HG03575 (cell line): ENCODE measurements at regions not wholly inside any gene's neighbourhood (a gene's known extent, or its start where the extent isn't known, plus 50 kb on each side); places are given as distances from the start of the nearest gene placed in this dataset.
"Not testable (repeated sequence)": the region's sequence is repeated elsewhere in the genome, so short reads cannot be mapped to it uniquely, and the experiment has no call there.

Experiments used
- ATAC-seq: cut with Tn5 transposase; IDR thresholded peaks from one replicate; pipeline ENCODE4 v1.9.1; 2021; ENCODE audit not compliant: unreplicated experiment, insufficient number of reproducible peaks, low FRiP score; ENCODE audit errors: extremely low read depth

DNA sequence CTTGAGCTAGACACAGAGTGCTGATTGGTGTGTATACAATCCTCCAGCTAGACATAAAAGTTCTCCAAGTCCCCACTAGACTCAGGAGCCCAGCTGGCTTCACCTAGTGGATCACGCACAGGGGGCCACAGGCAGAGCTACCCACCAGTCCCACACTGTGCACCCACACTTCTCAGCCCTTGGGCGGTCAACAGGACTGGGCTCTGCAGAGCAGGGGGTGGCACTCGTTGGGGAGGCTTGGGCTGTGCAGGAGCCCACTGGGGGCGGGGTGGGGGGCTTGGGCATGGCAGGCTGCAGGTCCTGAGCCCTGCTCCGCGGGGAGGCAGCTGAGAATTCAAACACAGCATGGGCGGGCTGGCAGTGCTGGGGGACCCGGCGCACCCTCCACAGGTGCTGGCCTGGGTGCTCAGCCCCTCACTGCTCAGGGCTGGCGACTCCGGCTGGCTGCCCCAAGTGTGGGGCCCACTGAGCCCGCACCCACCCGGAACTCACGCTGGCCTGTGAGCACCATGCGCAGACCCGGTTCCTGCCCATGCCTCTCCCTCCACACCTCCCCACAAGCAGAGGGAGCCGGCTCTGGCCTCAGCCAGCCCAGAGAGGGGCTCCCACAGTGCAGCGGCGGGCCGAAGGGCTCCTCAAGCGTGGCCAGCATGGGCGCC is 873.8 kb downstream of the PCDH17 start:
- ATAC-seq, result not testable (repeated sequence)

DNA sequence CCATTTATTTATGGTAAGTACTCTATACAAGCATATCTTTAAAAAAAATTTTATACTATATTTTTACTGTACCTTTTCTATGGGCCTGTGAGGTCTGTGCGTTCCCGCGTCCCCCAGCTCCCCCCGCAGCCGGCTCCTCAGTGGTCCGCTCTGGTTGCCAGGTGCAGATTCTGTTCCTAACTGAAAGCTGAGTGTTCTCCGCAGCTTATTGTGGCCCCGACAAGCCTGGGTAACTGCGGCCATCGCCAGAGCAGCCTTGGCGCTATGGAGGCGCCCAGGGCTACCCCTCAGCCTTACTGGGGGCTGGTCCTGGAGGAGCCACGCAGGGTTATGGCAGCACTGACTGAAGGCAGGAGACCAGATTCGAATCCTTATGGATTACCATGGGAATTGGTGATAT is 896.8 kb downstream of the PCDH17 start:
- no peak for ATAC-seq

DNA sequence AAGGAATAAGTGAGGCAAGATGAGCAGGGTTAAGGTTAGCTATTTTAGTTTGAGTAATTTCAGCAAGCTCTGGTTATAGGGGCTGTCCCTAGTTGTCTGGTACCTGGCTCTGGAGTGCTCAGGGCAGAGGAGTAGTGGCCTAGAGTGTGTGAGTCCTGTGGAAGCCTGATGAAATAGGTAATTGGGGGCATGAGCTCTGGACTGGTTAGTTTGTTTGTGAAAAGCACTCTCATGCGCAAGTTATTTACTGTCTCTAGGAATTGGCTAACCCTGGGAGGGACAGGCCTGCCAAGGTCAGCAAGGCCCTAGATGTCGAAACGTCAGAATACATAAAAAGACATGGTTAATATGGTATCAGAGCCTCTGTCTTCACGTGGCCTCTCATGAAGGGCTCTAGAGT is 900.1 kb downstream of the PCDH17 start:
- ATAC-seq, result no peak

DNA sequence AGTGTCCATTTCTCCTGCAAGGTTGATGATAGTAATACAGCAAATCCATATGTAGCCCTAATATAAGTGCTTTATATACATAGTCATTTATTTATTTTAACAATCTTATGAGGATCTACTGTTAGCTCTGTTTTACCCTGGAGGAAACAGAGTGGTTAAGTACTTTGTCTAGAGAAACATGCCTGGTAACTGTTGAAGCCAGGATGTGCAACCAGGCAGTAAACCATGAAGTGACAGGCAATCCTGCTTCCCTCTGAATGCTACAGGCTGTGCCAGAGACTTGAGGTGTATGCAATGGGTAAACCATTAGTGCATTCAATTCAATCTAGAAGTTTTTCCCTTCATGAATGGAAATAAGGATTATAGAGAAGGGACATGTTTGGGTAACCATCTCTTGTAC is 911.0 kb downstream of the PCDH17 start:
- ATAC-seq, result no peak

DNA sequence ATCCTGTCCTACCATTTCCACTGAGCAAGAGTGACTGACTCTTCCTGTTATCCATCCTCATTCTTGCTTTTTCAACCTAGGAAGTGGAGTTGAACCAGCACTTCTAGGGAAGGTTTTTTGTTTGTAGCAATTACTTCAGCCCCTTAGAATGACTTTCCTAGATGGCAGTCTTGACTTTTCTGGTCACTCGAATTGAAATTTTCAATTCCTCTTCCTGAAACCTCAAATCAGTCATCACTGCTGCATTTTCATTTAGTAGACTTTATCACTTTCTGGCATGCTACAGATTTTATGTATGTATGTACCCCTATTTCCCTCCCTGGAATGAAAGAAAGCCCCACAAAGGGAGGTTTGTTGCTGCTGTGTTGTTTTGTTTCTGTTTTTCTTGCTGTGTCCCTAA is 915.9 kb downstream of the PCDH17 start:
- ATAC-seq, result no peak

DNA sequence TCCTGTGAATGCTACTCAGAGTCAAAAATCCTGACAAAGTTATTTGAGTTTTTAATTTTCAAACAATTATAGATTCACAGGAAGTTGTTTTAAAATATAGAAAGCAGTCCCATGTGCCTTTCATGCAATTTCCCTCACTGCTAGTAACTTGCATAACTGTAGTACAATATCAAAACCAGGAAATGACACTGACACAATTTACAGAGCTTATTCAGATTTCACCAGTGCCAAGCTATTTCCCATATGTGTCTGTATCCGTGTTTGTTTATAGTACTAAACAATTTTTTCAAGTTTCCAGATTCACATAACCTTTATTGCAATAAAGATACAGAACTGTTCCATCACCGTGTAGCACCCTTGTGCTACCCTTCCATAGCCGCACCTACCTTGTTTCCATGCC is 934.6 kb downstream of the PCDH17 start:
- no peak for ATAC-seq

DNA sequence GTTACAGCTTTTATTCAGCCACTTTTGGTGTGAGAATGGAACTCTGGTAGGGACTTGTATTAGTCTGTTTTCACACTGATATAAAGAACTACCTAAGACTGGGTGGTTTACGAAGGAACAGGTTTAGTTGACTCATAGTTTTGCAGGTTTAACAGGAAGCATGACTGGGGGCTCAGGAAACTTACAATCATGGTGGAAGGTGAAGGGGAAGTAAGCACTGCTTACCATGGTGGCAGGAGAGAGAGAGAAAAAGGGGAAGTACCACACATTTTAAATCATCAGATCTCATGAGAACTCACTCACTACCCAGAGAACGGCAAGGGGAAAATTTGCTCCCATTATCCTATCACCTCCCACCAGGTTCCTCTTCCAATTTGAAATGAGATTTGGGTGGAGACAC is 942.2 kb downstream of the PCDH17 start:
- ATAC-seq, result no peak

DNA sequence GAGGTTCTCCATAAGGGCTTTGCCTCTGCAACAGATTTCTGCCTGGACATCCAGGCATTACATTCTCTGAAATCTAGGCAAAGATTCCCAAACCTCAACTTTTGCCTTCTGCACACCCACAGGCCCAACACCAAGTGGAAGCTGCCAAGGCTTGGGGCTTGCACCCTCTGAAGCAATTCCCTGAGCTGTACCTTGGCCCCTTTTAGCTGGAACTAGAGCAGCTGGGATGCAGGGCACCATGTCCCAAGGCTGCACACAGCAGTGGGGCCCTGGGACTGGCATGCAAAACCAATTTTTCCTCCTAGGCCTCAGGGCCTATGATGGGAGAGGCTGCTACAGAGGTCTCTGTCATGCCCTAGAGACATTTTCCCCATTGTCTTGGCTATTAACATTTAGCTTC is 943.2 kb downstream of the PCDH17 start:
- ATAC-seq, result no peak

DNA sequence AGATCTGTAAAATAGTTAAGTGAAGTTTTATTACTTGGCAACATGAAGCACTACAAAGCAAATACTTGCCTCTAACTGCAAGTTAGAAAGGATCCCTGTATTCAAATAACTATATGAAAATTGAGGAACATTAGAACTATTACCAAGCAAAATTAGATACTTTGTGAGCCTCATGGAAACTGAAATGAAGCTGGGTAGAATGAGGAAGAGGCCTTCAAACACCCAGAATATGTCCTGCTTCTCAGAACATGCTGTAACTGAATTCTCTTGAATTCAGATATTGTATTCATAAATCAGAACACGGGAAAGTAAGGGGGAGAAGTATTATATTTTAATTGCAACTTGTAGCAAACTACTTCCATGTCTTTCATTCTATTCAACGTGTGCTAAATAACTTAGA is 947.9 kb downstream of the PCDH17 start:
- ATAC-seq, result no peak

DNA sequence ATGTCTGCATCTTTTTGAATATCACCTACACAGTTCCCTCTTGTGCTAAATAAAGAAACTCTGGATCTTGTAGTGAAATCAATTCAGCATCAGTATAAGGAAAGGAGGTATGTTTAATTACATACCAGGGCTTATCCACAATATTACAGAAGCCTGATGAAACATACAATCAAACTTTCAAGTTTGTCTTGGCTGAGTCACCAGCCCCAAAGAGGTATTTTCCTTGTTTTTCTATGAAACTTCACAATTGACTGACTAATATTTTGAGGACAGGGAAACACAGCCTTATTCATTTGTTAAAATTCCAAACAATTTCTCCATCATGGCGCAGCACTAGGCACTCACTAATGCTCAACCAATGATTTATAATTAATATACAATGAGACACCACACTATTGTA is 952.4 kb downstream of the PCDH17 start:
- no peak for ATAC-seq

DNA sequence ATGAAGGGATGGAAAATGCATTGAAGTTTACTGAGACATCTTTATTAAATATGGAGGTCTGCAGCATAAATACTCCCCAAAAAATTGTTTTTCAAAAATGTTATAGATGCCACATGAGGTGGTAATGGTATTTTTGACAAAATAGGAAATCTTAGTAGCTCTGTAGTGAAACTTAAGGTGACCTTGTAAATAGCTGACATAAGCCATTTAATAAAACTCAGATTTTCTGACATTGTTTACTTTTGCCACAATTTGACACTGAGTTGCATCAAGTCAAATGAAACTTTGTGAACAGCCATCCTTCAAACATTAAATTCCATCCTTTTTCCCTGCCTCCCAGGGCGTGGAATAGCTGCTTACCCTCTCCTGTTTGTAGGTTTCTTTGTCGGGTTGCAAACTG is 953.1 kb downstream of the PCDH17 start:
- ATAC-seq, result no peak

DNA sequence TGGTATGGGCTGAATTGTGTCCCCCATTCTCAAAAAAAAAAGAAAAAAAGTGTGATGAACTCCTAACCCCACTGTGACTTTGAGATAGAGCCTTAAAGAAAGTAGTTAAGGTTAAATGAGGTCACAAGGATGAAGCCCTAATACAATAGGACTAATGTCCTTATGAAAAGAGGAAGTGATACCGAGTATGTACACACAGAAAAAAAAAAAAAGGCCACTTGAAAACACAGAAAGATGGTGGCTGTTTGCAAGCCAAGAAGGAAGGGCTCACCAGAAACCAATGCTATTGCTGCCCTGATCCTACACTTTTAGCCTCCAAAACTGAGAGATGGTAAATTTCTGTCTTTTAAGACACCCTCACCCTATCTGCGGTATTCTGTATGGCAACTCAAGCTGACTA is 955.6 kb downstream of the PCDH17 start:
- peak; percentile 97 for ATAC-seq

DNA sequence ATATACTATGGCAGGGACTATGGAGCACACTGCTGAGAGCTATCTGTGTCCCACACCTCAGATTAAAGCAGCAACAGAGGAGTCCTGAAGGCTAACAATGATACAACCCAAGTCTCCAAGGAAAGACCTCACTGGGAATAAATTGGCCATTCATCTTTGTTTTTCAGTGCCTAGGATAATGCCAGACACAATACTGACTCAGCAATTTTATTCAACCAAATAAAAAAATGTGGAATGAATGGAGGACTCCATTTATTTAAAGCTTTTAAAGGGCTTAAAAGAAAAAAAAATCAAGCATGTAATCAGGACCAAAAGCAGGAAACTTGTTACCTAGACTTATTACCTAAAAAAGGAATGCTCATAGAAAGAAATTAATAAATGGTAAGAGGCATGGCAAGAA is 960.5 kb downstream of the PCDH17 start:
- ATAC-seq, result no peak

DNA sequence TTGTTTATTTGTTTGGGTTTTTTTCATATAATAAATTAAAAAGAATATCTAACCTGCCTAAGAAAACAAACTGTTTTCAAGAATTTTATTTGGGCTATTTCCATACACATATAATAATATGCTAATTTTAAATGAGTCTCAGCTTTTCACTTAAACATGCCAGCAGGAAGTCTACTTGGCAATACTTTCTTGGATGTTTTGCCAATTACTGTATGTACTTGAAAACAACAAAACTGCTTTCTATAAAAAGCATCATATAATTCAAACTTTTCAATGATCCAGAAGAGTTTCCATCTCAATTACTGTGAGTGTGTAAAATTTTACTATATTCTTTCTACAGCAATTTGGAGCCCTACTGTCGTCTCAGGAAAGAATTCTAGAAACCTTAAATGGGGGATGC is 961.2 kb downstream of the PCDH17 start:
- no peak for ATAC-seq

DNA sequence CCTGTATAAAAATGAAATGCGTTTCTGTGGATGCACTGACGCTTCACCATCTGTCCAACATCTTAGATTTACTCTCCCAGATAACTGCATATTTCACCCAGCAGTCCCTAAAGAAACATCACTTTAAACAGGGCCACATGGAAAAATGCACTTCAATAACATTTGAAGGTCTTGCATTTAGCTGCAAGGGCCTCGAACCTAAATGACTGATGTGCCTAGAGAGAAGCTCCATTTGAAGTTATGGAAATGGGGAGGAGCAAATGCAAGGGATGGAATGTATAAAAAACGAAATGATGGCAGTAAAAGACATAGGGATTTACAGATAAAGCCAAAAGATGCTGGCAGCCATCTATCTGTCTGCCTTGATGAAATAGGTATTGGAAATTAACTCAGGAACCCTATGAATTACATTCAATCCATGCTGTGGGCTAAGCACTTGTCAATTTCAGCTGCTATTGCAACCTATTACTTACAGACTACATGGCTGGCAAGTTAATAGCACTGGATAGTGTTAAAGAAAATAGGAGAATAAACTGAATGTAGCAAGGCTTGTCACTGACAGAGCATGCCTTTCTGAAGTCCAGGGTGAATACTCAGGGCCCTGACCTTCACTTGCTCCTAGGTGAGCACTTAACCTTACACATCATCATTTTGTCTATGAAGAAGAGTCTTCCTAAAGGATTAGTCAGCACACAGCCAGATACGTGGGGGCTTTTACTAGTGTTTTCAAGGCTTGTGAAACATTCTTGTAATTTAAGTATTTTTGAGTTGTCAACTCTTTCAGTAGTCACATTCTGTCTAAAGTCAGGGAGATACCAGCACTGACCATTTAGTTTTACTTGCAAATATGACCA is 963.4 kb downstream of the PCDH17 start:
- ATAC-seq, result no peak

DNA sequence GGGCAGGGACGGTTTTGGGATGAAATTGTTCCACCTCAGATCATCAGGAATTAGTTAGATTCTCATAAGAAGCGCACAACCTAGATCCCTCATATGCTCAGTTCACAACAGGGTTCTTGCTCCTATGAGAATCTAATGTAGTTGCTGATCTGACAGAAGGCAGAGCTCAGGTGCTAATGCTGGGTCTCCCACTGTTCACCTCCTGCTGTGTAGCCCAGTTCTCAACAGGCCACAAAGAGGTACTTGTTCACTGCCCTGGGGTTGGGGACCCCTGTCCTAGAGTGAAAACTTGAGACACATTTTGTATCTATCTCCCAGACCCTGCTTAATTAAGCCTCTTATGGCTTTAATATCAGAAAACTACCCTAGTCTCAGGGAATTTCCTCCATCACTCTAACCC is 966.0 kb downstream of the PCDH17 start:
- no peak for ATAC-seq

DNA sequence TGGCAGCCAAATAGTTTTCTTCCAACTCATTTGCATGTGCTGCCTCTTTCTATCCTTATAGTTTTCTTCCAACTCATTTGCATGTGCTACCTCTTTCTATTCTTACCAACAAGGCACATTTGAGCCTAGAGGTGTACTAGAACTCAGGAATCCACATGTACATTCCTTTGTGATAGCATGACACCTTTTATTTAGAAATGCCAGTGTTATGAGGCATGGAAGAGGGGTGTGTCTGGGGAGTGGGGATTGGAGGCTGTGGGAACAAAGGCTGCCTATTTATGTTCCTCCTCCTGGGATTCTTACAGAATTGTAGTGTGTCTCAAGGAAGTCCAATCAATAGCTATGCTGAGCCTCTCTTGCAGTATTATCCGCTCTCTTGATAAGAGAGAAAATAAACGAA is 966.7 kb downstream of the PCDH17 start:
- no peak for ATAC-seq

DNA sequence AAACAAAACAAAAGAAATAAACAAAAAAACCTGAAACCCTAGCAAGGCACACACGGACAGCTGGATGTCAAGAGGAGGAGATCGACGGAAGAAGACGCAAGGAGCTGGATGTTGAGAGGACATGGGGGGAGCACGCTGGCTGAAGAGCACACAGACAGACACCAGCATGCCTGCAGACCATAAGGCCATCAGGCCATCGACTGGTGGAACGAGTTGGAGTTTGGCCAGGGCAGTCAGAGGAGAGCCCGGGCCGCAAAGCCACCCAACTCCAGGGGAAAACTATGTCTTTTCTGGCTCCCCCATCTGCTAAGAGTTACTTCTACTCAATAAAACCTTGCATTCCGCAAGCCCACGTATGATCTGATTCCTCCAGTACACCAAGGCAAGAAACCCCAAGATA is 979.6 kb downstream of the PCDH17 start:
- ATAC-seq, result no peak

DNA sequence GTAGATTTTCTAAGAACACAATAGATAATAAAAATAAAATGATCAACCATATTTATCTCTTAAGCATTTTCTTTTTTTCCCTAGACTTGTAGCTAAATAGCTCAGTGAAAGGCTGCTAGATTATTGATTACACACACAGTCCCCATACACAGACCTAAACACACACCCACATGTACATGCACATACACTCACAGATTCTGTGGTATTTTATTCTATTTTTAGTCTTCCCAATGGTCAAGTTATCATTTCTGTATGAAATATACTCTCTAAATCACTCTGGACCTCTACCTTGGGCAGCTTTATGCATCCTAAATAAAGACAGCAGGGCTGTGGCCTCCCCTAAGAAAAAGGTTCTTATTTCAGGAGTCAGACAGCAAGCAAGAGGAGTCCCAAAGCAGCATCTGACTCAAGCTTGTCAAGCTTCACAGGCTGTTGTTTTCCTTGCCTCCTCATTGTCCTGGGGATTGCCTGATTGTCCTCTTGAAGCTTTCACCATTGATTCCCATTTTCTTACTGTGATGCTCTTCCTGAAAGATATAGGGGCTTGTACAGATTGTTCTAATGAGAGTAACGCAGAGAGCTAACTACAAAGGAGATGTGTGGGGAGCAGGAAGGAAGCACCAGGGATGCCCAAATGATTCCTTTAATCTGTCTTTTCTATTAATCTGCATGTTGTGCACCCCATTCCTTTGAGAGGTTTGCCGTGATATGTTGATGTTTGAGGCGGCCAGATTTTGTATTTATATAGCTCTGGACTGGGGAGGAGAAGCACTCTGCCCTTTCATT is 986.5 kb downstream of the PCDH17 start:
- no peak for ATAC-seq
